Nephron (organoid): ENCODE measurements at regions not wholly inside any gene's neighbourhood (a gene's known extent, or its start where the extent isn't known, plus 50 kb on each side); places are given as distances from the start of the nearest gene placed in this dataset.

Experiments
- H3K27ac Mint-ChIP-seq, 3 experiments: 2 replicates each; pipeline ENCODE4 v1.8.0; 2020; ENCODE audit warnings: mixed read lengths in 3 of 3, mild to moderate bottlenecking in 2 of 3, moderate library complexity in 1 of 3
- H3K27me3 Mint-ChIP-seq: 2 replicates; pipeline ENCODE4 v1.8.0; 2021; ENCODE audit warnings: low read depth, mild to moderate bottlenecking, moderate library complexity, mixed read lengths
- H3K36me3 Mint-ChIP-seq: 2 replicates; pipeline ENCODE4 v1.8.0; 2020; ENCODE audit warnings: low read depth, mixed read lengths
- H3K4me1 Mint-ChIP-seq: 2 replicates; pipeline ENCODE4 v1.8.0; 2020; ENCODE audit warnings: mixed read lengths
- H3K4me3 Mint-ChIP-seq, 3 experiments: 2 replicates each; pipeline ENCODE4 v1.8.0; 2020; ENCODE audit warnings: mild to moderate bottlenecking in 3 of 3, mixed read lengths in 3 of 3, moderate library complexity in 2 of 3
- H3K9me3 Mint-ChIP-seq: 2 replicates; pipeline ENCODE4 v1.8.0; 2020; ENCODE audit warnings: mixed read lengths
- CTCF ChIP-seq, 3 experiments: fragments of 200-600 bp; sonication (generic); IDR thresholded peaks; one replicate each; pipeline ENCODE4 v1.5.0; 2021; ENCODE audit warnings: antibody characterized with exemption in 3 of 3; ENCODE audit not compliant: unreplicated experiment in 3 of 3

- H3K4me3 Mint-ChIP-seq, result no peak overlapping the region
- H3K4me1 Mint-ChIP-seq, result peaks cover 18% of the 10 kb centered on the region
- no peak overlapping the region for H3K27ac Mint-ChIP-seq
- no peaks in the 10 kb centered on the region for H3K9me3 Mint-ChIP-seq
- H3K27me3 Mint-ChIP-seq, result peaks cover 29% of the 10 kb centered on the region
- H3K36me3 Mint-ChIP-seq, result no peaks in the 10 kb centered on the region
- TF ChIP-seq CTCF (IDR thresholded peaks at IDR 0.05; ENCODE audit: unreplicated experiment in 3 of 3), result no peak
Measured at GRCh38 chr4:140300271-140300970, 73.0 kb upstream of the SCOC start.

- H3K9me3 Mint-ChIP-seq, result no peaks in the 10 kb centered on the region
- no peak for TF ChIP-seq CTCF (IDR thresholded peaks at IDR 0.05; ENCODE audit: unreplicated experiment in 3 of 3)
- peaks cover 41% of the 10 kb centered on the region for H3K27me3 Mint-ChIP-seq
- no peak overlapping the region for H3K4me3 Mint-ChIP-seq
- no peak overlapping the region for H3K27ac Mint-ChIP-seq
- peaks cover 23% of the 10 kb centered on the region for H3K4me1 Mint-ChIP-seq
- H3K36me3 Mint-ChIP-seq, result no peaks in the 10 kb centered on the region
Measured at GRCh38 chr4:140298001-140298400, 75.4 kb upstream of the SCOC start.

- Mint-ChIP-seq H3K4me3 (no peak overlapping the region), H3K9me3 (no peaks in the 10 kb centered on the region), H3K27ac (no peak overlapping the region)
Measured at GRCh38 chr4:140297221-140297570, 76.2 kb upstream of the SCOC start.

GRCh38 chr4:140296335-140297220 is 76.9 kb upstream of the SCOC start:
- no peak for TF ChIP-seq CTCF (IDR thresholded peaks at IDR 0.05; ENCODE audit: unreplicated experiment in 3 of 3)
- H3K27ac Mint-ChIP-seq, result no peak overlapping the region
- H3K9me3 Mint-ChIP-seq, result no peaks in the 10 kb centered on the region
- peaks cover 44% of the 10 kb centered on the region for H3K27me3 Mint-ChIP-seq
- peaks cover 23% of the 10 kb centered on the region for H3K4me1 Mint-ChIP-seq
- H3K36me3 Mint-ChIP-seq, result no peaks in the 10 kb centered on the region
- H3K4me3 Mint-ChIP-seq, result no peak overlapping the region

More at GRCh38 chr4:140297221-140297570, 76.2 kb upstream of the SCOC start:
- peaks cover 41% of the 10 kb centered on the region for H3K27me3 Mint-ChIP-seq
- no peaks in the 10 kb centered on the region for H3K36me3 Mint-ChIP-seq
- TF ChIP-seq CTCF (IDR thresholded peaks at IDR 0.05; ENCODE audit: unreplicated experiment in 3 of 3), result no peak
- H3K4me1 Mint-ChIP-seq, result peaks cover 23% of the 10 kb centered on the region

GRCh38 chr4:140293979-140294378 is 79.5 kb upstream of the SCOC start:
- no peak for TF ChIP-seq CTCF (IDR thresholded peaks at IDR 0.05; ENCODE audit: unreplicated experiment in 3 of 3)
- Mint-ChIP-seq H3K27me3 (peaks cover 41% of the 10 kb centered on the region), H3K4me3 (no peak overlapping the region), H3K36me3 (no peaks in the 10 kb centered on the region), H3K4me1 (peaks cover 23% of the 10 kb centered on the region), H3K9me3 (no peaks in the 10 kb centered on the region), H3K27ac (no peak overlapping the region)
